HCT116 (cell line): ENCODE measurements at regions not wholly inside any gene's neighbourhood (a gene's known extent, or its start where the extent isn't known, plus 50 kb on each side); places are given as distances from the start of the nearest gene placed in this dataset.

ENCODE experiments used
- ATAC-seq: fragments of 200-7000 bp; cut with Tn5 transposase; 2 replicates; pipeline ENCODE4 v1.9.1; 2020; ENCODE audit warnings: mild to moderate bottlenecking, moderate library complexity
- BruUV-seq: library from RNA; stranded (reverse); fragments of 400-500 nt; replicated peaks from 2 replicates; lab custom pipeline; 2021; lab: Mats Ljungman, UMichigan
- CTCF ChIA-PET: fragments of 300-600 bp; sonication (Branson Sonifier 250); formaldehyde crosslinking; loops from one replicate; lab custom pipeline; 2021; ENCODE audit warnings: antibody characterized with exemption; lab: Charles Lee
- POLR2A ChIA-PET: fragments of 300-600, 350-600 bp; sonication (Branson Sonifier 250); formaldehyde crosslinking; loops from one replicate; lab custom pipeline; 2021; ENCODE audit warnings: antibody characterized with exemption; lab: Charles Lee
- RAD21 ChIA-PET, 2 experiments: fragments of 300-600 bp; sonication (Branson Sonifier 250); formaldehyde crosslinking; loops; one replicate each; lab custom pipeline; 2023; ENCODE audit warnings: low total read pairs in 2 of 2; ENCODE audit not compliant: uncharacterized antibody in 2 of 2, unreplicated experiment in 2 of 2, low non-redundant PET in 1 of 2; lab: Charles Lee
- DNase-seq: peaks from one replicate; pipeline ENCODE4 v3.0.0-alpha.2; 2010; ENCODE audit warnings: low read depth, low spot score
- H2AFZ ChIP-seq: fragments of 200-600 bp; shearing (Covaris generic), sonication (generic); 2 replicates; pipeline ENCODE4 v1.6.1; 2017; ENCODE audit warnings: low read depth, mixed run types, mixed read lengths, antibody characterized with exemption, low read length; ENCODE audit not compliant: poor library complexity, severe bottlenecking
- H3K27ac ChIP-seq: 2 replicates; pipeline ENCODE4 v1.5.1; 2012; ENCODE audit warnings: low read depth, low read length
- H3K27me3 ChIP-seq: fragments of 200-600 bp; sonication (generic); 2 replicates; pipeline ENCODE4 v1.6.1; 2016; ENCODE audit warnings: mixed run types, low read length, mixed read lengths; ENCODE audit not compliant: insufficient read depth
- H3K36me3 ChIP-seq, 2 experiments: fragments of 200-500 bp in 1 of 2; fragments of 200-600 bp in 1 of 2; sonication (Bioruptor generic) in 1 of 2; sonication (generic) in 1 of 2; 2 replicates each; pipeline versions ENCODE4 v1.5.1 to v1.6.1; 2014 to 2016; ENCODE audit warnings: low read length in 2 of 2, inconsistent platforms in 1 of 2, mixed read lengths in 1 of 2, mixed run types in 1 of 2; ENCODE audit not compliant: insufficient read depth in 2 of 2, control insufficient read depth in 1 of 2
- H3K4me1 ChIP-seq, 2 experiments: fragments of 200-600 bp in 1 of 2; sonication (generic) in 1 of 2; 2 replicates each; pipeline versions ENCODE4 v1.5.1 to v1.6.1; 2012 to 2017; ENCODE audit warnings: low read length in 2 of 2, inconsistent platforms in 1 of 2, mild to moderate bottlenecking in 1 of 2, mixed read lengths in 1 of 2, mixed run types in 1 of 2, moderate library complexity in 1 of 2; ENCODE audit not compliant: insufficient read depth in 2 of 2, control insufficient read depth in 1 of 2
- H3K4me2 ChIP-seq: fragments of 200-600 bp; sonication (generic); 2 replicates; pipeline ENCODE4 v1.6.1; 2017; ENCODE audit warnings: mixed run types, low read length, mixed read lengths
- H3K4me3 ChIP-seq, 2 experiments: fragments of 200-600 bp in 1 of 2; sonication (generic) in 1 of 2; replicated peaks in 1 of 2; 2 replicates each; pipeline ENCODE4 v1.5.1; 2011 to 2016; ENCODE audit warnings: low read length in 2 of 2, control low read depth in 1 of 2, low read depth in 1 of 2, mild to moderate bottlenecking in 1 of 2, mixed read lengths in 1 of 2, mixed run types in 1 of 2
- H3K79me2 ChIP-seq: fragments of 200-600 bp; sonication (generic); 2 replicates; pipeline ENCODE4 v1.6.1; 2017; ENCODE audit warnings: mild to moderate bottlenecking, mixed run types, low read length, moderate library complexity, mixed read lengths; ENCODE audit not compliant: insufficient read depth
- H3K9ac ChIP-seq: fragments of 200-600 bp; sonication (generic); 2 replicates; pipeline ENCODE4 v1.6.1; 2016; ENCODE audit warnings: low read length, mixed read lengths
- H3K9me2 ChIP-seq: fragments of 200-600 bp; sonication (generic), shearing (Covaris generic); 2 replicates; pipeline ENCODE4 v1.6.1; 2017; ENCODE audit warnings: mixed run types, mild to moderate bottlenecking, moderate library complexity; ENCODE audit not compliant: insufficient read depth
- H3K9me3 ChIP-seq, 2 experiments: fragments of 200-500 bp in 1 of 2; fragments of 200-600 bp in 1 of 2; sonication (Bioruptor generic) in 1 of 2; sonication (generic) in 1 of 2; 2 replicates each; pipeline ENCODE4 v1.6.1; 2014 to 2017; ENCODE audit warnings: low read length in 2 of 2, mixed read lengths in 2 of 2, inconsistent platforms in 1 of 2, low read depth in 1 of 2, mild to moderate bottlenecking in 1 of 2, mixed run types in 1 of 2, moderate library complexity in 1 of 2; ENCODE audit not compliant: control insufficient read depth in 1 of 2, insufficient read depth in 1 of 2
- H4K20me1 ChIP-seq: fragments of 200-600 bp; sonication (generic), shearing (Covaris generic); 2 replicates; pipeline ENCODE4 v1.6.1; 2017; ENCODE audit warnings: mixed run types, mild to moderate bottlenecking, moderate library complexity; ENCODE audit not compliant: insufficient read depth
- ATF3 ChIP-seq: IDR thresholded peaks from 2 replicates; pipeline ENCODE4 v1.6.1; 2012
- CBX3 ChIP-seq: IDR thresholded peaks from 2 replicates; pipeline ENCODE4 v1.6.1; 2012; ENCODE audit warnings: low read depth
- CEBPB ChIP-seq: IDR thresholded peaks from 2 replicates; pipeline ENCODE4 v1.6.1; 2012; ENCODE audit warnings: low read depth
- EGR1 ChIP-seq: IDR thresholded peaks from 2 replicates; pipeline ENCODE4 v1.6.1; 2012; ENCODE audit warnings: low read depth
- ELF1 ChIP-seq: IDR thresholded peaks from 2 replicates; pipeline ENCODE4 v1.6.1; 2012; ENCODE audit warnings: low read depth, borderline replicate concordance
- EZH2phosphoT487 ChIP-seq: fragments of 200-600 bp; IDR thresholded peaks from 2 replicates; pipeline ENCODE4 v1.6.1; 2018; ENCODE audit warnings: antibody characterized with exemption, borderline replicate concordance
- JUND ChIP-seq: IDR thresholded peaks from 2 replicates; pipeline ENCODE4 v1.6.1; 2012
- POLR2AphosphoS5 ChIP-seq: IDR thresholded peaks from 2 replicates; pipeline ENCODE4 v1.6.1; 2011; ENCODE audit warnings: mild to moderate bottlenecking, low read depth, low read length, moderate library complexity
- SIN3A ChIP-seq: IDR thresholded peaks from 2 replicates; pipeline ENCODE4 v1.6.1; 2012; ENCODE audit warnings: low read depth
- SP1 ChIP-seq: IDR thresholded peaks from 2 replicates; pipeline ENCODE4 v1.6.1; 2012; ENCODE audit warnings: low read depth
- ZNF274 ChIP-seq: fragments of 200-500 bp; sonication (Bioruptor generic); IDR thresholded peaks from 2 replicates; pipeline ENCODE4 v1.6.1; 2014; ENCODE audit warnings: mild to moderate bottlenecking, low read depth, low read length, inconsistent platforms
- intact Hi-C: fragments of 100-400 bp; cut with micrococcal nuclease; formaldehyde crosslinking; loops from 2 replicates; pipeline ENCODE4 v1.10.0; 2022
- TF ChIP-seq, protein P1 (sequence below), 3 experiments: fragments of 200-600 bp in 1 of 3; sonication (generic) in 1 of 3; IDR thresholded peaks in 2 of 3; conservative IDR thresholded peaks in 1 of 3; 2 replicates each; pipeline ENCODE4 v1.5.1; 2012 to 2017; ENCODE audit warnings: low read depth in 2 of 3, low read length in 2 of 3, antibody characterized with exemption in 1 of 3, borderline replicate concordance in 1 of 3, control low read depth in 1 of 3, mild to moderate bottlenecking in 1 of 3, mixed read lengths in 1 of 3, mixed run types in 1 of 3, moderate library complexity in 1 of 3; ENCODE audit not compliant: insufficient read depth in 1 of 3

- no TSS peak for BruUV-seq
- TF ChIP-seq CBX3 (no peak), CEBPB (no peak), SIN3A (no peak), ZNF274 (no peak), EGR1 (no peak), ELF1 (no peak), ATF3 (no peak), EZH2phosphoT487 (no peak), JUND (no peak), POLR2AphosphoS5 (no peak), SP1 (no peak)
- TF ChIP-seq, protein P1, sequence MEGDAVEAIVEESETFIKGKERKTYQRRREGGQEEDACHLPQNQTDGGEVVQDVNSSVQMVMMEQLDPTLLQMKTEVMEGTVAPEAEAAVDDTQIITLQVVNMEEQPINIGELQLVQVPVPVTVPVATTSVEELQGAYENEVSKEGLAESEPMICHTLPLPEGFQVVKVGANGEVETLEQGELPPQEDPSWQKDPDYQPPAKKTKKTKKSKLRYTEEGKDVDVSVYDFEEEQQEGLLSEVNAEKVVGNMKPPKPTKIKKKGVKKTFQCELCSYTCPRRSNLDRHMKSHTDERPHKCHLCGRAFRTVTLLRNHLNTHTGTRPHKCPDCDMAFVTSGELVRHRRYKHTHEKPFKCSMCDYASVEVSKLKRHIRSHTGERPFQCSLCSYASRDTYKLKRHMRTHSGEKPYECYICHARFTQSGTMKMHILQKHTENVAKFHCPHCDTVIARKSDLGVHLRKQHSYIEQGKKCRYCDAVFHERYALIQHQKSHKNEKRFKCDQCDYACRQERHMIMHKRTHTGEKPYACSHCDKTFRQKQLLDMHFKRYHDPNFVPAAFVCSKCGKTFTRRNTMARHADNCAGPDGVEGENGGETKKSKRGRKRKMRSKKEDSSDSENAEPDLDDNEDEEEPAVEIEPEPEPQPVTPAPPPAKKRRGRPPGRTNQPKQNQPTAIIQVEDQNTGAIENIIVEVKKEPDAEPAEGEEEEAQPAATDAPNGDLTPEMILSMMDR (IDR thresholded peaks at IDR 0.05 in 2 of 3, conservative IDR thresholded peaks at IDR 0.05 in 1 of 3; ENCODE audit: borderline replicate concordance in 1 of 3, insufficient read depth in 1 of 3, low read depth in 2 of 3, low read length in 2 of 3): no peak
Measured at GRCh38 chr2:83757329-83757728, 701.8 kb downstream of the SUCLG1 start.

More at GRCh38 chr2:83757329-83757728, 701.8 kb downstream of the SUCLG1 start:
- H2AFZ ChIP-seq: no peak overlapping the region
- H4K20me1 ChIP-seq: no peaks in the 10 kb centered on the region
- no peaks in the 10 kb centered on the region for H3K9me3 ChIP-seq
- H3K36me3 ChIP-seq: no peaks in the 10 kb centered on the region
- DNase-seq (no peak), ATAC-seq (no peak)
- no peak overlapping the region for H3K27ac ChIP-seq
- no peak overlapping the region for H3K4me3 ChIP-seq
- CTCF ChIA-PET: no interaction called here
- POLR2A ChIA-PET: no interaction called here
- H3K4me1 ChIP-seq: no peaks in the 10 kb centered on the region
- intact Hi-C loops: no loop called here
- no peaks in the 10 kb centered on the region for H3K79me2 ChIP-seq
- RAD21 ChIA-PET: no interaction called here
- no peak overlapping the region for H3K4me2 ChIP-seq
- no peaks in the 10 kb centered on the region for H3K27me3 ChIP-seq
- H3K9me2 ChIP-seq: no peaks in the 10 kb centered on the region
- H3K9ac ChIP-seq: no peak overlapping the region
